Chondrocyte (in vitro differentiated cells): ENCODE measurements at regions not wholly inside any gene's neighbourhood (a gene's known extent, or its start where the extent isn't known, plus 50 kb on each side); places are given as distances from the start of the nearest gene placed in this dataset.
A peak's percentile ranks its signal among the peaks of the same experiment; 100 is the strongest.

Experiments
- DNase-seq: peaks from one replicate; pipeline ENCODE4 v3.0.0; 2021; ENCODE audit warnings: mixed read lengths, low spot score
- H3K27ac Mint-ChIP-seq: one replicate; pipeline ENCODE4 v1.8.0; 2021; ENCODE audit warnings: mild to moderate bottlenecking, moderate library complexity, mixed read lengths; ENCODE audit not compliant: unreplicated experiment
- H3K27me3 Mint-ChIP-seq: 2 replicates; pipeline ENCODE4 v1.8.0; 2021; ENCODE audit warnings: low read depth, mixed read lengths
- H3K36me3 Mint-ChIP-seq: 2 replicates; pipeline ENCODE4 v1.8.0; 2021; ENCODE audit warnings: low read depth, mixed read lengths
- H3K4me1 Mint-ChIP-seq: 2 replicates; pipeline ENCODE4 v1.8.0; 2021; ENCODE audit warnings: low read depth, mild to moderate bottlenecking, mixed read lengths
- H3K4me3 Mint-ChIP-seq: one replicate; pipeline ENCODE4 v1.8.0; 2021; ENCODE audit warnings: mild to moderate bottlenecking, moderate library complexity, mixed read lengths; ENCODE audit not compliant: unreplicated experiment
- H3K9me3 Mint-ChIP-seq: 2 replicates; pipeline ENCODE4 v1.8.0; 2021; ENCODE audit warnings: low read depth, mixed read lengths
- TF ChIP-seq, protein P1 (sequence below): fragments of 200-600 bp; sonication (generic); IDR thresholded peaks from 2 replicates; pipeline ENCODE4 v1.5.0; 2021; ENCODE audit warnings: antibody characterized with exemption, mild to moderate bottlenecking, moderate library complexity

- H3K27me3 Mint-ChIP-seq = no peaks in the 10 kb centered on the region
- TF ChIP-seq, protein P1, sequence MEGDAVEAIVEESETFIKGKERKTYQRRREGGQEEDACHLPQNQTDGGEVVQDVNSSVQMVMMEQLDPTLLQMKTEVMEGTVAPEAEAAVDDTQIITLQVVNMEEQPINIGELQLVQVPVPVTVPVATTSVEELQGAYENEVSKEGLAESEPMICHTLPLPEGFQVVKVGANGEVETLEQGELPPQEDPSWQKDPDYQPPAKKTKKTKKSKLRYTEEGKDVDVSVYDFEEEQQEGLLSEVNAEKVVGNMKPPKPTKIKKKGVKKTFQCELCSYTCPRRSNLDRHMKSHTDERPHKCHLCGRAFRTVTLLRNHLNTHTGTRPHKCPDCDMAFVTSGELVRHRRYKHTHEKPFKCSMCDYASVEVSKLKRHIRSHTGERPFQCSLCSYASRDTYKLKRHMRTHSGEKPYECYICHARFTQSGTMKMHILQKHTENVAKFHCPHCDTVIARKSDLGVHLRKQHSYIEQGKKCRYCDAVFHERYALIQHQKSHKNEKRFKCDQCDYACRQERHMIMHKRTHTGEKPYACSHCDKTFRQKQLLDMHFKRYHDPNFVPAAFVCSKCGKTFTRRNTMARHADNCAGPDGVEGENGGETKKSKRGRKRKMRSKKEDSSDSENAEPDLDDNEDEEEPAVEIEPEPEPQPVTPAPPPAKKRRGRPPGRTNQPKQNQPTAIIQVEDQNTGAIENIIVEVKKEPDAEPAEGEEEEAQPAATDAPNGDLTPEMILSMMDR = no peak
- no peak overlapping the region for H3K4me3 Mint-ChIP-seq
- DNase-seq = no peak
- H3K27ac Mint-ChIP-seq = no peak overlapping the region
- H3K9me3 Mint-ChIP-seq = no peaks in the 10 kb centered on the region
- H3K36me3 Mint-ChIP-seq = no peaks in the 10 kb centered on the region
- no peaks in the 10 kb centered on the region for H3K4me1 Mint-ChIP-seq
Observed at GRCh38 chr11:21927628-21928027, 265.3 kb upstream of the ANO5 start.

DNA sequence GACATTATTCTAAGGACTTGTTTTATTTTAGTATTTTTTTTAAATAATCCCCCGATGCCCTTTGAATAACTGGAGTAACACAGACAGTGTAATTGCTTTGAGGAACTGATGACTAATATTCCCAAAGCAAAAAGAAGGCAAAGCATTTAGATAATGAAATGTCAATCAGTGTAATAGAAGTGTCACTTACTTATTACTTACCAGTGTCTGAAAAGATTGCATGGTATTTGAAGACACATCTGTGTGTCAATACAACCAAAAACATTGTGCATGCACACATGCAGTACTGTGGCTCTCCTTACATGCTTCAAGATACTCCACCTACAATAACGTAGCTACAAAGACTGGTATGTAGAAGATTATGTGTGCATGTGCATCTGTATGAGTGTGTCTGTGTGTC is 264.0 kb upstream of the ANO5 start:
- no peak overlapping the region for H3K4me3 Mint-ChIP-seq
- H3K27ac Mint-ChIP-seq = no peak overlapping the region
- TF ChIP-seq, protein P1 = no peak
- DNase-seq = no peak
- H3K4me1 Mint-ChIP-seq = no peaks in the 10 kb centered on the region
- no peaks in the 10 kb centered on the region for H3K9me3 Mint-ChIP-seq
- no peaks in the 10 kb centered on the region for H3K36me3 Mint-ChIP-seq
- no peaks in the 10 kb centered on the region for H3K27me3 Mint-ChIP-seq

GRCh38 chr11:21930408-21930807 is 262.5 kb upstream of the ANO5 start:
- Mint-ChIP-seq H3K9me3 (no peaks in the 10 kb centered on the region), H3K36me3 (no peaks in the 10 kb centered on the region), H3K27me3 (no peaks in the 10 kb centered on the region), H3K4me3 (no peak overlapping the region), H3K4me1 (no peaks in the 10 kb centered on the region), H3K27ac (no peak overlapping the region)
- TF ChIP-seq, protein P1 = no peak
- no peak for DNase-seq

- no peak overlapping the region for H3K27ac Mint-ChIP-seq
- TF ChIP-seq, protein P1 = no peak
- H3K27me3 Mint-ChIP-seq = no peaks in the 10 kb centered on the region
- no peak overlapping the region for H3K4me3 Mint-ChIP-seq
- no peaks in the 10 kb centered on the region for H3K9me3 Mint-ChIP-seq
- no peak for DNase-seq
- H3K36me3 Mint-ChIP-seq = no peaks in the 10 kb centered on the region
- no peaks in the 10 kb centered on the region for H3K4me1 Mint-ChIP-seq
Observed at GRCh38 chr11:21931436-21932101, 261.3 kb upstream of the ANO5 start.

DNA sequence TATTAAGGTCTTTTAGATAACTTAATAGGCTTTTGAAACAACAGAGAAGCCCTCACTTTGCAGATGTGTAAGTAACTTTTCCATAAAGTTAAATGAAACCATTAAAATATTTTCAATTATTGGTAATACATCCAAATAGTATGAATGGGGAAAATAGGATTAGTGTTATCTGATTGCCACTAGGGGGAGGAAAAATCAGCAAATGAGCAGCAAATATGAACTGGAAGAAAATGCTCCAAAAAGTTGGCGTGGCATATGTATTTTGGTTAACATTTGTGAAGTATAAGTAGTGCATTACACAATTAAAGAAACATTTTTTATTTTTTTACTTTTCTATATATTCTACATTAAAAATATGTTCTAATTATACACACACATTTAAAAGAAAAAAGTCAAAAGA is 259.8 kb upstream of the ANO5 start:
- TF ChIP-seq, protein P1 = peak; percentile 74
- Mint-ChIP-seq H3K36me3 (no peaks in the 10 kb centered on the region), H3K27ac (no peak overlapping the region), H3K4me3 (no peak overlapping the region), H3K27me3 (no peaks in the 10 kb centered on the region), H3K9me3 (no peaks in the 10 kb centered on the region), H3K4me1 (no peaks in the 10 kb centered on the region)
- no peak for DNase-seq
